GDM1 (cell line): ENCODE measurements at regions not wholly inside any gene's neighbourhood (a gene's known extent, or its start where the extent isn't known, plus 50 kb on each side); places are given as distances from the start of the nearest gene placed in this dataset.

Experiments used
- DNase-seq: peaks from one replicate; lab custom pipeline; 2025; lab: John Stamatoyannopoulos, UW

GRCh38 chr17:5786510-5786875 is 202.2 kb upstream of the NLRP1 start:
- no peak for DNase-seq

GRCh38 chr17:5788266-5788900 is 204.1 kb upstream of the NLRP1 start:
- DNase-seq = no peak

DNA sequence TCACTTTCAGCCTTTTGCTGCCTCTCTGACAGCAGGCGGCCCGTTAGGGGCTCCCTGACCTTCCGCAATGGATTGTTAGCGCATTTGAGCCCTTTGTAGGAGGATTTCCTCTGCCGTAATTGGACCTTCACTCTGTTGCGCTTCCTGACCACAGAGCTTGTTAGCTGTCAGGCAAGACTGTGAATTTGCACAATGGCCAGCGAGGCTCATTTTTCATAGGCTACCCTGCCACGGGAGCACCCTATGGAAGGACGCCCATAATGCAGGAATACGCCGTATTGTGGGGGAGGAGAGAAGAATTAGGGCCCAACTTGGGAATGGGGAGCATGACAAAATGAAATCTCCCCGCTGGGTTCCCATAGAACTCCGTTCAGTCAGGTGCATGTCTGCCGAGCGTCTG is 205.2 kb upstream of the NLRP1 start:
- DNase-seq = no peak

- no peak for DNase-seq
These were observed 208.8 kb upstream of the NLRP1 start for GRCh38 chr17:5793157-5793556.

DNA sequence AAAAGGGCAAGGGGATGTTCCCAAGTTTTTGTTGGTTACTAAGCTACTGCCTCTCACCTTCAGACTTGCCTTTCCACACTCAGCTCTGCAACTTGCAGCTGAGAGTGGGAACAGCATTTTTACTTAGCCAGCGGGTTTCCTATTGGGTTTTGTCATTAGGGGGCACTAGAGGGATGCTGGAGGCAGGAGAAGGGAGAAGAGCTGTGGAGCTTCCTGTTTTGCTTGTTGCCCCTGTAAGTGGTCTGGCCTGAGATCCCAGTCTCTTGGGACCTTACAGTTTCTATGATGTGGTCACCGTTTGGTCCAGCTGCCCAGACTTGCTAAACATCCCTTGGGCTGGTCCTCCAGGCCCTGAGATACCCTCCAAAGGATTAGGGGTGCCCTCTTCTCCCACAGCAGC is 209.6 kb upstream of the NLRP1 start:
- DNase-seq = no peak

DNA sequence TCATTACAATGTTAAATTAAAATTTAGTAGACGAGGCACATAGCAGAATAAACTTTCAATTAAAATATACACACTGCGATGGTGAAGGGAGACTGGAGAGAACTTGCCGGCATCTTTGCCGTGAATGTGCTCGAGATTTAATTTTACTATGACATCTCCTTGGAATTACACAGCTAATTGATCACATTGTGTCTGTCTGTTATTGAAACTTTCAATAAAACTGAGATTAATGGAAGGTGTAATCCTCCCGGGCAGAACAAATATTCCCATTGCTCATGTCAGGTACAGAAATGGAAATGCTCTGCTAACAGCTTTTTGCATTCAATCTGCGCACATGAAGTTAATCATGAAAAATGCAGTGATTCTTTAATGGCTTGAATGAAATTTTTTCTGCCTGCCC is 210.1 kb upstream of the NLRP1 start:
- DNase-seq = no peak

DNA sequence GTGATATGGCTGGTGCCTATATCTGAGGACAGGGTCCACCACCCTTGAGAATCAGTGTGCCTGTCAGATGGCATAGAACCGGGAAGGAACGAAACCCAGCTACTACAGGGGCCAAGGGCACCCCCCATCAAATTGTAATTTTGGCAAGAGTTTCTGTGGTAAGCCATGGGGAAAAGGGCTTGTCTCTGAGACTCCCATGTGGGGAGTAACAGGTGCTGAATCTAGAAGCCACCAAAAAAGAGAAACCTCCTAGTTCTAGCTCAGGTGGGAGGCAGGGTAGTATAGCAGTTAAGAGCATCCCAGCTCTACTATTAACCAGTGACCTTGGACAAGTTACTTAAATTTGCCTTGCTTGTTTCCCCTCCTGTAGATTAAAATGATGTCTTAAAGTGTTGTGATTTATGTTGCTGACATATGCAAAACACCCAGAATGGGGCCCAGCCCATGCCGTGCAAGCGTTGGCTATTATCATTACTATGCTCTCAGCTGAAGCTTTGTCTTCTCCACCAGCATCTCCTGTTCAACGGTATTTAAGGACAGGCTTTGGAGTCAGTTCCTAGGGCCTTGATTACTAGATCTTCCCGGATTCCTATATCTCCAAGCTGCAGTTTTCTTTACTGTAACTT is 210.7 kb upstream of the NLRP1 start:
- DNase-seq = no peak

GRCh38 chr17:5797447-5798050 is 213.2 kb upstream of the NLRP1 start:
- DNase-seq = no peak

DNA sequence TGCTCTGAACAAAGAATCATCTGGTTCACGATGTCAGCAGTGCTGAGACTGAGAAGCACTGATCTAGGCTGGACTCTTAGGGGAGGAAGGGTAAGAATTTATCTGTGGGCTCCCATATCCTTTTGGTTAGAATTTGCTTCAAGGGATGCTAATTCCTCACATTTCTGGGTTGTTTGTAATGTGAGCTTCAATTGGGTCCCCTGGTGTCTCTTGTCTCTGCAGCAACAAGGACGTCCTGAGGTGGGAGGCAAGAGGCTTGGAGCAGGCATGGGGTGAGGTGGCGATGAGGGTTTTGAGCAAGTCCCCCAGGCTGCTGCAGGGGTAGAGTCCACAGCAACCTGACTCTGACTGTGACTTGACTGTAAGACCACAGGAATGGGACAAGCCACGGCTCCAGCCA is 213.8 kb upstream of the NLRP1 start:
- DNase-seq = no peak

GRCh38 chr17:5800131-5800530 is 215.8 kb upstream of the NLRP1 start:
- DNase-seq = no peak

GRCh38 chr17:5800646-5801045 is 216.3 kb upstream of the NLRP1 start:
- no peak for DNase-seq

DNA sequence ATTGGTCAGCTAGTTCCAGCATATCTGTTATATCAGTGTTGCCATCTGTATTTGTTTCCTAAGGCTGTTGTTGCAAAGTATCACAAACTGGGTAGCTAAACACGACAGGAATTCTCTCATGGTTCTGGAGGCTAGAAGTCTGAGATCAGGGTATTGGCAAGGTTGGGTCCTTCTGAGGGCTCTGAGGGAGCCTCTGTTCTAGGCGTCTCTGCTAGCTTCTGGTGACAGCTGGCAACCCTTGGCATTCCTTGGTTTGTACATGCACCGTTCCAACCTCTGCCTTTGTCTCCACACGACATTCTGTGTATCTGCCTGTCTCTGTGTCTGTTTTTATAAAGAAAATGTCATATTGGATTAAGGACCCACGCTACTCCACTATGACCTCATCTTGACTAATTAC is 219.9 kb upstream of the NLRP1 start:
- DNase-seq = no peak

DNA sequence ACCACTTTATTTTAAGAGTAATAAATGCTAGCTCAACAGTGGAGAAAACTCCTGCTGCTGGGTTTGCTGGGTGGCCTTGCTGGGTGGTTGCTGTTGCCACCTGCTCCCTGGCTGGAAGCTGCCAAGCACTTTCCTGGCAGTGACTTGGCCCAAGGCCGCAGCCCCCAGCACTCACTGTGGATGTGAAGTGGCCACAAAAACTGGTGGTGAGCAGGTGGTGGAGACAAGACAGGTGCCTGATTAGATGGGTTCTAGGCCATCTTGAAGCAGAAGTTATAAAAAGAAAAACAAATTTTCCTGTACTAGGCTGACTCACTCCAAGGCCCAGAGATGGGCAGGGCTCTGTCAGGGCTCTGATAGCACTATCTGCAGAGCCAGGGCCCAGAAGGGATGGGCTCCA is 224.7 kb upstream of the NLRP1 start:
- DNase-seq = no peak

- DNase-seq = no peak
These were observed 225.4 kb upstream of the NLRP1 start for GRCh38 chr17:5809580-5810188.

DNA sequence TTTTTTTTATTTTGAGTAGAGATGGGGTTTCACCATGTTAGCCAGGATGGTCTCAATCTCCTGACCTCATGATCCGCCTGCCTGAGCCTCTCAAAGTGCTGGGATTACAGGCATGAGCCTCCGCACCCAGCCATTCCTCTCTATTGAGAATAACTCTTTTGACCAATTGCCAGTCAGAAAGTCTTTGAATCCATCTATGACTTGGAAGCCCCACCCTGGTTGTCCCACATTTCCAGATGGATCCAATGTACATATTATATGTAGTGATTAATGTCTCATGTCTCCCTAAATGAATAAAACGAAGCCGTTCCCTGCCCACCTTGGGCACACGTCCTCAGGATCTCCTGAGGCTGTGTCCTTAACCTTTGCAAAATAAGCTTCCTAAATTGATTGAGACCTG is 228.3 kb upstream of the NLRP1 start:
- DNase-seq = no peak

- DNase-seq = no peak
These were observed 229.0 kb upstream of the NLRP1 start for GRCh38 chr17:5813357-5813756.

- DNase-seq = no peak
These were observed 231.1 kb upstream of the NLRP1 start for GRCh38 chr17:5815396-5815795.

GRCh38 chr17:5816491-5817070 is 232.3 kb upstream of the NLRP1 start:
- DNase-seq = no peak

- DNase-seq = no peak
These were observed 233.4 kb upstream of the NLRP1 start for GRCh38 chr17:5817475-5818395.

DNA sequence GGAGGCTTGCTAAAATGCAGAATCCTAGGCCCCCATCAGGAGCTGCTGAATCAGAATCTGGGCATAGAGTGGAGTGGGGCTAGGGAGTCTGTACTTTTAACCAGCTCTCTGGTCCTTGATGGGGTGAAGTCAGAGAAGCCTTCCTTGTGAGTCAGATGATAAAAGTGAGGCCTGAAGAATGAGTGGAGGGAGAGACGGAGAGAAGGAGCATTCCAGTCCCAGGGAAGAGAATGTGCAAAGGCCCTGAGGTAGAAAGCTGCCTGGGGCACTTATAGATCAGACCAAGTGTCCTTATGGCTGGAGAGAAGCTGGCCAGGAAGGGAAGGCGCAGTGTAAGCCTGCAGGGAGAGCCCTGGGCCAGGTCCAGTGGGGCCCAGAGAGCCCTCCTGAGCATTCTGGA is 235.1 kb upstream of the NLRP1 start:
- no peak for DNase-seq

GRCh38 chr17:5819921-5820685 is 235.8 kb upstream of the NLRP1 start:
- DNase-seq = no peak
